GM19395 (cell line): ENCODE measurements at regions not wholly inside any gene's neighbourhood (a gene's known extent, or its start where the extent isn't known, plus 50 kb on each side); places are given as distances from the start of the nearest gene placed in this dataset.
A peak's percentile ranks its signal among the peaks of the same experiment; 100 is the strongest.
"Not testable (repeated sequence)": the region's sequence is repeated elsewhere in the genome, so short reads cannot be mapped to it uniquely, and the experiment has no call there.

Experiments
- ATAC-seq: cut with Tn5 transposase; IDR thresholded peaks from one replicate; pipeline ENCODE4 v1.9.1; 2021; ENCODE audit warnings: mild to moderate bottlenecking, moderate library complexity; ENCODE audit not compliant: unreplicated experiment

- ATAC-seq = peak; percentile 55
These were observed 410.2 kb downstream of the PSAT1 start for GRCh38 chr9:78707080-78707479.

GRCh38 chr9:78707481-78707991, 410.6 kb downstream of the PSAT1 start:
- peak; percentile 96 for ATAC-seq

DNA sequence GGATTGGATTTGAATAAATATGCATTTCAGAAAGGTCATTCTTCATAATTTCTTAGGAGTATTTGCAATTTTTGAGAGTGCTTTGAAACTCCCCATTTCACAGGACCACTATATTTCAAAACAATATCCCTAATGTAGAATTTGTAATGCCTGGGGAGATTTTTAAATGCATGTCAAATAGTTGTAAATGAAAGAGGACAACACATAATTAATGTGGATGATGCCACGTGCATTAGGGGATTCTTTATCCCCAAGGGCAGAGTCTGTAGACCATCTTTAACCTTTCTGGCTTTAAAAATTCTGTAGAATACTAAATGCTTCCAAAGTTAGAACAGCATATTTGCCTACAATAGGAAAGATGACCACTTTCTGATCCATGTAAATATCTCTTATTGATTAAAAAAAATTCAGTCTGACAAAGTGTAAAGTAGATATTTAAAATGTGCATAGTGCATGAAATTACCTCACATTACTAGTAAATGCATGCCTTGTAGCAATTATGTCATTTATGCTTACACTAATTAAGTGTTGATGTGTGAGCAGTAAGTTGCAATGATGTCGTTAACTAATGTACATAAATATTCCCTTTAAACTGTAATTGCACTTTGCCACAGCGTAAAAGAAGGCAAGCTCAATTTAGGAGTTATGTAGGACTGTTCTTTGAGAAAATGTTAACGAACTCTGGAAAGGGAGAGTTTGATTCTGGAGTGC, 416.1 kb downstream of the PSAT1 start:
- no peak for ATAC-seq

DNA sequence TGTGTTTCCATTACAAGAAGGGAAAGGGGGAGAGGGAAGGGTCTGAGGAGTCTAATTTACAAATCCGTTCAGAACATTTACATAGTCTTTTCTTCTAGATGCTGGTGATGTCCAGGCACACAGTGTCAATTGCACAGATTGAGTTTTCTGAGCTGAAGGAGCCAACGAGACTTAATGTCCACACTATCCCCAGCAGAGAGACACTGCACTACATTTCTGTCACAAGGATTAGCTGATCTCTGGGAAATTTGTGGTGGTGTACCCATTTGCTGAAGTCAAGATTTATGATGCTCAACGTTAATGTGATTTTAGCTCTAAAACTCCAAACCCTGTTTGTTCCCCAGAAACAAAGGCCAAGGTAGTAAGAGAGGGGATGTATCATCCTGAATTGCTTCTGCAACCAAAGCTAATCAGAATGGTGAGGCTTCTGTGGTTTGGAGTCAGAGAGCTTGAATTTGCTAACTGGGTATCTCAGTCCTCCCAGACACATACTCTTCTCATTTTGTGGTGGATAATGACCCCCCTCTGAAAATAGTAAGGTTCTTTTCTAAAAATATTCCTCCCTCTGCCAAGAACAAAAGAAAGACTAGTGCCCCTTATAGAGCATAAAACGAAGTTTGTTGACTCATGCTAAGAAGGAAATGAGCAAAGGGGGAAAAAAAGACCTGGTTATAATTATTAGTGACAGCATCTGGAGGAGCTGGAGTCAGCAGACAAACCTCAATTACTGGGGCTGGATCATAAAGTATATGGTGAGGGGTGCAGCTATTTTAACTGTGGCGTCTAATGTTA, 416.9 kb downstream of the PSAT1 start:
- no peak for ATAC-seq

- no peak for ATAC-seq
These were observed 417.7 kb downstream of the PSAT1 start for GRCh38 chr9:78714576-78714975.

- not testable (repeated sequence) for ATAC-seq
These were observed 422.1 kb downstream of the PSAT1 start for GRCh38 chr9:78719029-78719428.

DNA sequence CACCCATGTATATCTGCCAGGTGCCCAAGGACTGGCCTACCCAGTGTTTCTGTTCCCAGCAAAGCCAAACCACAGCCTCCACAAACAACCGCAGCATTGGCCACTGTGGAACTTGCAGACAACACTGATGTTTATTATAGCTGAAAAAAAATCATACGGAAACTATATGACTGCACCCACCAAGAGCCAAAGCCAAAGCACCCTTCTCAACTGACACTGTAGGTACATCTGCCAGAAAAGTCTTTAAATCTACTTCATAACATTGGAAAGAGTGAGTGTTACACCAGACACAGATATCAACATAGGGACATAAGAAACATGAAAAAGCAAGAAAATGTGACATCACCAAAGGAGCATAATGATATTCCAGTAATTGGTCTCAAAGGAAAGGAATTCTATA, 428.0 kb downstream of the PSAT1 start:
- no peak for ATAC-seq

GRCh38 chr9:78725503-78725902, 428.6 kb downstream of the PSAT1 start:
- ATAC-seq = no peak

DNA sequence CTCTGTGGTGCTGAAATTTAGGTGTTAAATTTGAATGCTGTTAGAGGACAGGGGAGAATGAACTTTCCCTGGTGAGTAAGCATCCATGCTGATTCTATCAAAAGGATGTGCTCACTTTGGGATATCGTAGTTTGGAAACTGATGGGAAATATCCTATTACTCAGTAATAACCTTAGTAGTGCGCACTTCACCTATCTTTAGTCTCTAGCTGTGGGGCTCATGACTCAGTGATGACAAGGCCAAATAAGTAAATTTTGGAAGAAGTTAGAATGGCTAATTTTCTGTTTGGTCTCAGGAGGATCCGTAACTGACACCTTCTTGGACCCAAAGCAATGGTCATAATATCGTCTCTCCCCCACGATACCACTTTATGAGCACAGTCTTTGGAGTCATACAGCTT, 448.4 kb downstream of the PSAT1 start:
- ATAC-seq = no peak

DNA sequence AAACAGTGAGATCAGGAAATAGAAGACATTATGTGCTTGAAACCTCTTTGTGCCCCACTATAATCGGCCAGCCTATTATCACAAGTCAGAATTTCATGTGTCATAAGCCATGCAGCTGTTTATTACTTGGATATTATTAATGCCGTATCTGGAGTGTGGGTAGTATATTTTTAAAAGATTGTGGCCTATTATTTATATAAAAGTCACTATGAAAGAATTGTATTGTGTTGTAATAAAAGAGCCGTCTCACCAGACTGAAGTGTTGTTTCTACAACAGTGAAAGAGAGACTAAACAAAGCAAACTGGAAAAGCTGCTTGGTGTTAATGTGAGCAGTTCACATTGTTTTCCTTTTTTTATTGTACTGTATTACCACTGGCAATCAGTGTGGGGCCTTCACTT, 449.1 kb downstream of the PSAT1 start:
- ATAC-seq = no peak

- no peak for ATAC-seq
These were observed 456.1 kb downstream of the PSAT1 start for GRCh38 chr9:78753039-78753438.

DNA sequence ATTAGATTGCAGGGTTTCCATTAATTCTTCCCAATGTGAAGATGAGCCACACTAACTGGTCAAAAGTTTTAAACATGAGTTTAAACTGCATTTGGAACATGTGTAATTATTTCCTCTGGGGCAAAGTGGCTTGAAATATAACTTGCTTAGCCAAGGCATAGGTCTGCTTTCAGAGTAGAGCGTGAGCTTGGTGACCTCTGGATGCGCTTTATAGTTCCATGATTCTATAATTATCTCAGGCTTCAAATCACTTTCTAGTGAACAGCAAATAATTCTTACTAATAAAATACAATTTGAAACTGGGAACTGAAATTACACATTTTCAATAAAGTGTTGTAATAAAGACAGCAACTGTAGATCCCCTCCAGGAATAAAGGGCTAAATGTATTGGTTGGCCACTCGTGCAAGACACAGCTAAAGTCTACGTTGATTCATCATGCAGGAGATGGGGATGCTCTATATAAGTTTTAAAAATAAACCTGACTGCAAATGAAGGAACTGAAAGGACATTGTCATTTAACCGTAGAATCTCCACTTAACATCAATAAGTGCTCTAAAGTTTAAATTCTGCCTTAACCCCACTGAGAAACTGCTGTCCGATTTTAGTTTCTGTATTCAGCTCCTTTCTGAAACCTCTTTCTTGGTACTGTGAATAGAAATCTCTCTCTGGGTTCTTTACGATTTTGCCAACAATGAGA, 460.0 kb downstream of the PSAT1 start:
- ATAC-seq = peak; percentile 88

- no peak for ATAC-seq
These were observed 466.5 kb downstream of the PSAT1 start for GRCh38 chr9:78763424-78763823.

GRCh38 chr9:78765861-78766260, 468.9 kb downstream of the PSAT1 start:
- ATAC-seq = no peak

- ATAC-seq = no peak
These were observed 470.6 kb downstream of the PSAT1 start for GRCh38 chr9:78767490-78767889.

- no peak for ATAC-seq
These were observed 472.8 kb downstream of the PSAT1 start for GRCh38 chr9:78769690-78770089.

DNA sequence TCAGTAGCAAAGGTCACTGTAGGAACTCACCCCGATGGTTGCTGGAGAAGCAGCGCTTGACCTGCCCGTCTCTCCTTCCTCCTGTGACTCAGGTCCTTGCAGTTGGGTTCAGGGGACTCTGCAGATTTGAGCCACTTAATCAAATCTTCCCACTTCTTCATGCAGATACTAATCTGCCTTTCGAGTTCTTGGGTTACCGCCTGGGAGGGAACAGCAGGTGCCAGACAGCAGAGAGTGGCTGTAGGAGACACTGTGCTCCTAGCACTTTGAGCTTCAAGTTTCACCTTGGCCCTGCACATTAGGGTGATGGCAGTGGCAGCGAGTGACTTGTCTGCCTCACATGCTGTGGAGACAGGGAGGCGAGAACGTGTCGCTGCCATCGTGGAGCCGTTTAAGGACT, 478.3 kb downstream of the PSAT1 start:
- no peak for ATAC-seq

GRCh38 chr9:78775696-78776295, 478.9 kb downstream of the PSAT1 start:
- no peak for ATAC-seq

GRCh38 chr9:78777747-78778146, 480.8 kb downstream of the PSAT1 start:
- no peak for ATAC-seq

DNA sequence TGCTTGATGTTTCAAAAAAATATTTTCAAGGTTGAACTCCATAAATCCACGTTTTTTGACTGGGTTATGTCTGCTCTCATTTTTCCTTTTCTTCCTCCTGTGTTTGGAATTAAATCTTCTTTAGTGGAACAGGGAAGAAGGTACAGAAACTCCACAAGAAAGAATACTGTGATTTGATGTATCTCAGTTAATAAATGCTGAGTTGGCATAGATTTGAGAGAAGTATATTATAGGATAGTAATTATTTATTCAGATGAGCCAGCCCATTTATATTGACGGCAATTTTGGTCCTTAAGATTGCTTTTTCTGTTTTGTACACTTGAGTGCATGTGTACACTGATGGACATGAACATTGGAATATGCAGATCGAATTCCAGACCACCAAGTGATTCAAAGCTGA, 481.4 kb downstream of the PSAT1 start:
- ATAC-seq = no peak

- ATAC-seq = no peak
These were observed 482.0 kb downstream of the PSAT1 start for GRCh38 chr9:78778861-78779374.
